ENCODE measurements at regions not wholly inside any gene's neighbourhood (a gene's known extent, or its start where the extent isn't known, plus 50 kb on each side); places are given as distances from the start of the nearest gene placed in this dataset.

GRCh38 chr2:187139469-187139868 lies 290.5 kb upstream of the ZSWIM2 start:
- DNase-seq (ENCODE audit: low spot score) (no peak), ATAC-seq (no peak)
- Mint-ChIP-seq H3K36me3 (no peaks in the 10 kb centered on the region), H3K27me3 (no peaks in the 10 kb centered on the region), H3K27ac (no peak overlapping the region), H3K9me3 (peaks cover 3% of the 10 kb centered on the region), H3K4me3 (no peak overlapping the region), H3K4me1 (ENCODE audit: low read depth in 2 of 2) (no peaks in the 10 kb centered on the region)

DNA sequence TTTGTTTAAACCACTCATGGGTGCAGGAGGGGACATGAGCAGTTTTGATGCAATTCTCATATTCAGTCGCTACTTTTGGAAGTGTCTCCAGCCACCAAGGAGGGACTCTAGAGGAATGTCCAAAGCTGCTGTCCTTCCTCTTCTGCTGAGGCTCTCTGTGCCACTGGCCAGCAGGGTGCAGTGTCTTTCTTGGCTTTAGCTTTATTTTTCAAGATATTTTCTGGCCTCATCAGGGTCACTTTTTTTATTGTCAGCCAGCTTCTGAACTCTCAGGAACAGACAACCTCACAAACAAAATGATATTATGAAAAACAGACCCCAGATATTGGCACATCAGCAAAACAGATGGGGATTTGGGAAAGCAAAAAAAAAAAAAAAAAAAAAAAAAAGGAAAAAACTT lies 289.3 kb upstream of the ZSWIM2 start:
- Mint-ChIP-seq H3K27ac (no peak overlapping the region), H3K4me3 (no peak overlapping the region), H3K27me3 (no peaks in the 10 kb centered on the region), H3K9me3 (peaks cover 4% of the 10 kb centered on the region), H3K36me3 (no peaks in the 10 kb centered on the region), H3K4me1 (ENCODE audit: low read depth in 2 of 2) (no peaks in the 10 kb centered on the region)
- DNase-seq (ENCODE audit: low spot score) (no peak), ATAC-seq (no peak)

- ATAC-seq = no peak
- no peak for DNase-seq (ENCODE audit: low spot score)
- no peak overlapping the region for H3K27ac Mint-ChIP-seq
- H3K4me3 Mint-ChIP-seq = no peak overlapping the region
- H3K27me3 Mint-ChIP-seq = no peaks in the 10 kb centered on the region
- H3K4me1 Mint-ChIP-seq (ENCODE audit: low read depth in 2 of 2) = no peaks in the 10 kb centered on the region
- H3K9me3 Mint-ChIP-seq = peaks cover 8% of the 10 kb centered on the region
- H3K36me3 Mint-ChIP-seq = no peaks in the 10 kb centered on the region
Observed at GRCh38 chr2:187136646-187137045, 287.7 kb upstream of the ZSWIM2 start.

- Mint-ChIP-seq H3K9me3 (peaks cover 8% of the 10 kb centered on the region), H3K27me3 (no peaks in the 10 kb centered on the region), H3K36me3 (no peaks in the 10 kb centered on the region), H3K4me3 (no peak overlapping the region), H3K27ac (no peak overlapping the region), H3K4me1 (ENCODE audit: low read depth in 2 of 2) (no peaks in the 10 kb centered on the region)
- ATAC-seq = no peak
- DNase-seq (ENCODE audit: low spot score) = no peak
Observed at GRCh38 chr2:187134306-187134705, 285.3 kb upstream of the ZSWIM2 start.

GRCh38 chr2:187129868-187130267 lies 280.9 kb upstream of the ZSWIM2 start:
- no peak overlapping the region for H3K4me3 Mint-ChIP-seq
- H3K9me3 Mint-ChIP-seq = peaks cover 13% of the 10 kb centered on the region
- no peaks in the 10 kb centered on the region for H3K4me1 Mint-ChIP-seq (ENCODE audit: low read depth in 2 of 2)
- DNase-seq (ENCODE audit: low spot score) (no peak), ATAC-seq (no peak)
- H3K27ac Mint-ChIP-seq = no peak overlapping the region
- H3K27me3 Mint-ChIP-seq = no peaks in the 10 kb centered on the region
- no peaks in the 10 kb centered on the region for H3K36me3 Mint-ChIP-seq

DNA sequence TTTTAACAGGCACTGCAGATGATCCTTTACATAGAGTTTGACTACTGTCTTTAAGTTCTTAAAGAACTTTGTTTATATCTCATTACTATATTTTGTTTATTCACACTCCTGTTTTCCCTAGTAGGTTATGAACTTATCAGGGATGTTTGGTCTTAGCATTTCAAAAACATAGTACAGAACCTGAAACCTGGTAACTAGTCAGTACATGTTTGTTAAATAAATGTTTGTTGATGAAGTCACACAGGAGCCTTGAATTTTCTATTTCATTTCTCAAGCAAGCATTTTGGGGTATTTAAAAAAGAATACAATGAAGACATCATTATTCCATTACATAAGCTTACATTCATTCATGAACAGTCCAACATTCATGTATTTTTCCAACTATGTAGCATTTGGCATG lies 280.3 kb upstream of the ZSWIM2 start:
- Mint-ChIP-seq H3K9me3 (peaks cover 12% of the 10 kb centered on the region), H3K4me1 (ENCODE audit: low read depth in 2 of 2) (no peaks in the 10 kb centered on the region), H3K27me3 (no peaks in the 10 kb centered on the region), H3K4me3 (no peak overlapping the region), H3K36me3 (no peaks in the 10 kb centered on the region), H3K27ac (no peak overlapping the region)
- DNase-seq (ENCODE audit: low spot score) (no peak), ATAC-seq (no peak)

DNA sequence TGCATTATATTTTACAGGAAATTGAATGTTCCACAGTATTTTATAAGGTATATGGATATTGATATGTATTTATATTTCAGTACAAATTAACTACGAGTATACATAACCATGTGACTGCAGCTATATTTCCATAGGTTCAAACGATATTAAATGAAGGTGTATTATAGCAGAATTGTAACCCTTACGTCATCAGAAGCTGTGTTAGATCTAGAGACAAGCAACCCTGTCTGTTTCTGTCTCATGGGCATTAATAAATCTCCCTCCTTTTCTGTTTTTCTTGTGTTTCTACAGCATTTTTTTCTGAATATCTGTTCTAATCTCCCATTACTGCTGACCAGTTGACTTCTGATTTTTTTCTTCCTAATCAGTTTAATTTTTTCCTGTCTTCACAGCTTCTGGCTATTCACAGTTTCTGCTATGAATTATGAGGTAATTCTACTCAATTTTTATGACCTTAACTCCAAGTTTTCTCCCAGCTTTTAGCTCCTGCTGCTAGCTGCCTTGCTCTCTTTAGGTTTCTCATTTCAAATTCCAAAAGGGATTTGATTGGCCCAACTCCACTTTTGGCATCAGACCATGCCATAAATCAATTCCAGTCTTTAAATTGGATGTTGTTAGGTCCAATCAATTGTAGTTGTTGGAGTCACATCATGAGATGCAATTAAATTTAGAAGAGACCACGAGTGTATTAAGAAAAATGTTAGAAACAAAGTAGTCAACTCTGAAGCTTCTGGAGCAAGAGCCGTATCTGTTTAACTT lies 277.5 kb upstream of the ZSWIM2 start:
- Mint-ChIP-seq H3K4me1 (ENCODE audit: low read depth in 2 of 2) (no peaks in the 10 kb centered on the region), H3K36me3 (no peaks in the 10 kb centered on the region), H3K4me3 (no peak overlapping the region), H3K9me3 (peaks cover 7% of the 10 kb centered on the region), H3K27ac (no peak overlapping the region), H3K27me3 (no peaks in the 10 kb centered on the region)
- DNase-seq (ENCODE audit: low spot score) (no peak), ATAC-seq (no peak)

DNA sequence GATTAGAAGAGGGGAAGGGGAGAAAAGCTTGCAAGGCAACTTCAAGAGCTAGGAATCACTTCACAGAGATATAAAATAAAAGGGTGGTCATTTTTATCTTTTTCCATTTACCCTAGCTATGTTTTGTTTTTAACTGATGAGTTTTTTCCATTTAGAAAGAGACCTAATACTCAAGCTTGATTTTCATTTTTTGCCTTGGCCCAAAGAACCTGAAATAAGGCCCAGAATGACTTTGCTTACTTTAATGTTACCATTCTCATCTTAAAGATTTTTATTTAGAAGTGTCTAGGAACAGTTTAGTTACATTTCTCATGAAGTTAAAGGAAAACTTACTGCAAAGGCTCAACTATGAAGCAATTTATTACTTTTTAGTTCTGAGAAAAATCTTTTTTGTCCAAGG lies 276.3 kb upstream of the ZSWIM2 start:
- no peak overlapping the region for H3K4me3 Mint-ChIP-seq
- H3K36me3 Mint-ChIP-seq = no peaks in the 10 kb centered on the region
- no peaks in the 10 kb centered on the region for H3K4me1 Mint-ChIP-seq (ENCODE audit: low read depth in 2 of 2)
- peaks cover 7% of the 10 kb centered on the region for H3K9me3 Mint-ChIP-seq
- no peaks in the 10 kb centered on the region for H3K27me3 Mint-ChIP-seq
- DNase-seq (ENCODE audit: low spot score) (no peak), ATAC-seq (no peak)
- no peak overlapping the region for H3K27ac Mint-ChIP-seq

DNA sequence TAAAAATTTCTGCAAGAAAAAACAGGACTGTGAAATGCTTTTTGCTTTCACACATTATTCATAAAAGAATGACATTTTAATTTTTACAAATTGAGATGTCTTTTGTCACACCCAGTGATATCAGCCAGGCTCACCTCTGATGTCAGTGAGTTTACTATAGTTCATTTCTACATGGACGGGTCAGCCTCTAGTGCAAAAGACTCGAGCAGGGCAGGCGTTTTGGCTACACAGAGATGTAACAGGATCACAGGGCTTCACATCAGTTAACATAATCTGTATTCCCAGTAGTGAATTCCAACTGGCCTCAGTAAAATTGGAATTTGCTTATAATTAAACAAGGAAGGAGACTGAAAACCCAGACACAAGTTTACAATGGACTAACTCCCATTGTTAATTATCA lies 275.6 kb upstream of the ZSWIM2 start:
- DNase-seq (ENCODE audit: low spot score) = no peak
- no peaks in the 10 kb centered on the region for H3K36me3 Mint-ChIP-seq
- no peak for ATAC-seq
- no peak overlapping the region for H3K4me3 Mint-ChIP-seq
- no peak overlapping the region for H3K27ac Mint-ChIP-seq
- no peaks in the 10 kb centered on the region for H3K4me1 Mint-ChIP-seq (ENCODE audit: low read depth in 2 of 2)
- peaks cover 10% of the 10 kb centered on the region for H3K9me3 Mint-ChIP-seq
- H3K27me3 Mint-ChIP-seq = no peaks in the 10 kb centered on the region

GRCh38 chr2:187118331-187119099 lies 269.5 kb upstream of the ZSWIM2 start:
- no peak for DNase-seq (ENCODE audit: low spot score)
- Mint-ChIP-seq H3K4me3 (no peak overlapping the region), H3K9me3 (peaks cover 8% of the 10 kb centered on the region), H3K36me3 (no peaks in the 10 kb centered on the region), H3K27ac (no peak overlapping the region), H3K4me1 (ENCODE audit: low read depth in 2 of 2) (peaks cover 0 to 3% of the 10 kb centered on the region in 2 donors), H3K27me3 (no peaks in the 10 kb centered on the region)
- no peak for ATAC-seq

DNA sequence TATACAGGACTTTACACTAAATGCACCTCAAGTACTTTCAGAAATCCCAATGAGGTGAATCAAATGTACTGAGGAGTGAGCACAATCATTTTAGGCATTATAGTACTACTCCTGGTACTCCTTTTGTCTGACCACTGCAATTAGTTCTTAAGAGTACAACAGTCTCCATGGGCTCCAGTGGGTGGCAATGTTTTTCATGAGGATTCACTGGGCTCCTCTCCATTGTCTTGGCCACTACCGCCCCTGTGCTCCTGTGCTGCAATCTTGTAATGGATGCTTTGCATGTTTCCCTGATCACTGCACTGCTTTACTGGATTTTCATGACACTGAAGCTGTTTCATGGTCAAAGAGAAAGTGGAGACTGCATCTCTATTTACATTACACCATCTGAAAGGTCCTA lies 268.5 kb upstream of the ZSWIM2 start:
- Mint-ChIP-seq H3K4me1 (ENCODE audit: low read depth in 2 of 2) (peaks cover 0 to 3% of the 10 kb centered on the region in 2 donors), H3K27ac (no peak overlapping the region), H3K4me3 (no peak overlapping the region), H3K9me3 (peaks cover 8% of the 10 kb centered on the region), H3K36me3 (no peaks in the 10 kb centered on the region), H3K27me3 (no peaks in the 10 kb centered on the region)
- no peak for ATAC-seq
- DNase-seq (ENCODE audit: low spot score) = no peak

DNA sequence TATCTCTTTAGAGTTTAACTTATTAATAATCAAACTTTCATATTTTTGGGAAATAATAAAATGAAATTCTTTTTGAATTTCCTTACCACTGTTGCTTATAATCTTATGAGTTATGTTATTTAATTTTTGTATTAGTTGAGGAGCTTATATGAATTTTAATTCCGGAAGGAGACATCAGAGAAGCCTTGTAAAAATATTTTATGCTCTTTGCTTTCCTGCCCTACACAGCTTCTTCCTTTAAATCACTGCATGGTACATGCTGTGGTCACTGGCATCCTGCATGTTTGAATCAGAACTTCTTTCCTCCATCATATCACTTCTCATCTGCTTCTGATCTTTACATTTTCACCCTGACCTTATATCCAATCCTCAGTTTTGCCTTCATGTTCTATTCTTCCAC lies 266.7 kb upstream of the ZSWIM2 start:
- no peaks in the 10 kb centered on the region for H3K36me3 Mint-ChIP-seq
- peaks cover 18% of the 10 kb centered on the region for H3K9me3 Mint-ChIP-seq
- no peak for DNase-seq (ENCODE audit: low spot score)
- no peak for ATAC-seq
- no peaks in the 10 kb centered on the region for H3K27me3 Mint-ChIP-seq
- H3K27ac Mint-ChIP-seq = no peak overlapping the region
- H3K4me1 Mint-ChIP-seq (ENCODE audit: low read depth in 2 of 2) = peaks cover 0 to 3% of the 10 kb centered on the region in 2 donors
- no peak overlapping the region for H3K4me3 Mint-ChIP-seq

- Mint-ChIP-seq H3K4me3 (no peak overlapping the region), H3K9me3 (peaks cover 23% of the 10 kb centered on the region), H3K36me3 (no peaks in the 10 kb centered on the region), H3K4me1 (ENCODE audit: low read depth in 2 of 2) (no peaks in the 10 kb centered on the region), H3K27me3 (no peaks in the 10 kb centered on the region), H3K27ac (no peak overlapping the region)
- DNase-seq (ENCODE audit: low spot score) (no peak), ATAC-seq (no peak)
Observed at GRCh38 chr2:187107001-187107400, 258.0 kb upstream of the ZSWIM2 start.

GRCh38 chr2:187105218-187105617 lies 256.2 kb upstream of the ZSWIM2 start:
- H3K4me3 Mint-ChIP-seq = no peak overlapping the region
- H3K27ac Mint-ChIP-seq = no peak overlapping the region
- DNase-seq (ENCODE audit: low spot score) (no peak), ATAC-seq (no peak)
- no peaks in the 10 kb centered on the region for H3K27me3 Mint-ChIP-seq
- peaks cover 17% of the 10 kb centered on the region for H3K9me3 Mint-ChIP-seq
- no peaks in the 10 kb centered on the region for H3K4me1 Mint-ChIP-seq (ENCODE audit: low read depth in 2 of 2)
- no peaks in the 10 kb centered on the region for H3K36me3 Mint-ChIP-seq

Data from natural killer cell treated with Interleukin-12 subunit alpha and Interleukin-12 subunit beta and Interleukin-15 and Interleukin-18, amount 100 ng/mL, for 72 hours (primary cell).